Fibroblast of lung (primary cell): ENCODE measurements at regions not wholly inside any gene's neighbourhood (a gene's known extent, or its start where the extent isn't known, plus 50 kb on each side); places are given as distances from the start of the nearest gene placed in this dataset.
"Not testable (repeated sequence)": the region's sequence is repeated elsewhere in the genome, so short reads cannot be mapped to it uniquely, and the experiment has no call there.

Experiments used
- DNase-seq, 2 donors: peaks; one replicate each; pipeline versions ENCODE4 v3.0.0 to v3.0.0-alpha.2; 2010; ENCODE audit warnings: low read depth in 2 of 2
- H2AFZ ChIP-seq: 2 replicates; pipeline ENCODE4 v1.5.1; 2012; ENCODE audit warnings: low read length, control low read depth, inconsistent platforms
- H3K27ac ChIP-seq: 2 replicates; pipeline ENCODE4 v1.5.1; 2011; ENCODE audit warnings: low read length, control low read depth; ENCODE audit not compliant: insufficient read depth
- H3K27me3 ChIP-seq: 2 replicates; pipeline ENCODE4 v1.5.1; 2011; ENCODE audit warnings: mild to moderate bottlenecking, low read length; ENCODE audit not compliant: control insufficient read depth, insufficient read depth
- H3K36me3 ChIP-seq: 2 replicates; pipeline ENCODE4 v1.5.1; 2011; ENCODE audit warnings: low read length; ENCODE audit not compliant: control insufficient read depth, insufficient read depth
- H3K4me1 ChIP-seq: 2 replicates; pipeline ENCODE4 v1.5.1; 2011; ENCODE audit warnings: low read length; ENCODE audit not compliant: control insufficient read depth, insufficient read depth; ENCODE audit errors: extremely low read depth
- H3K4me2 ChIP-seq: 2 replicates; pipeline ENCODE4 v1.5.1; 2011; ENCODE audit warnings: low read length, control low read depth; ENCODE audit not compliant: insufficient read depth; ENCODE audit errors: extremely low read depth
- H3K4me3 ChIP-seq, 4 experiments: fragments of 200-600 bp in 1 of 4; sonication (generic) in 1 of 4; replicated peaks in 1 of 4; 2 replicates each; pipeline ENCODE4 v1.5.1; 2011 to 2016; ENCODE audit warnings: low read length in 4 of 4, low read depth in 3 of 4, mild to moderate bottlenecking in 3 of 4, control low read depth in 2 of 4, inconsistent platforms in 1 of 4, mixed read lengths in 1 of 4; ENCODE audit not compliant: insufficient read depth in 1 of 4; ENCODE audit errors: control extremely low read depth in 1 of 4
- H3K79me2 ChIP-seq: 2 replicates; pipeline ENCODE4 v1.5.1; 2012; ENCODE audit warnings: mild to moderate bottlenecking, low read length, inconsistent platforms; ENCODE audit not compliant: control insufficient read depth, insufficient read depth
- H3K9ac ChIP-seq: 2 replicates; pipeline ENCODE4 v1.5.1; 2011; ENCODE audit warnings: mild to moderate bottlenecking, low read length, control low read depth; ENCODE audit not compliant: insufficient read depth
- H3K9me3 ChIP-seq: 2 replicates; pipeline ENCODE4 v1.5.1; 2012; ENCODE audit warnings: low read depth, low read length; ENCODE audit not compliant: control insufficient read depth, insufficient read depth
- H4K20me1 ChIP-seq: 2 replicates; pipeline ENCODE4 v1.5.1; 2011; ENCODE audit warnings: low read length; ENCODE audit not compliant: control insufficient read depth, insufficient read depth; ENCODE audit errors: extremely low read depth
- TF ChIP-seq, protein P1 (sequence below), 2 donors: IDR thresholded peaks in 1 of 2; conservative IDR thresholded peaks in 1 of 2; 1 replicate in 1 of 2; 2 replicates in 1 of 2; pipeline ENCODE4 v1.5.1; 2011 to 2012; ENCODE audit warnings: low read length in 2 of 2, control low read depth in 1 of 2, inconsistent platforms in 1 of 2, low read depth in 1 of 2, mild to moderate bottlenecking in 1 of 2

DNA sequence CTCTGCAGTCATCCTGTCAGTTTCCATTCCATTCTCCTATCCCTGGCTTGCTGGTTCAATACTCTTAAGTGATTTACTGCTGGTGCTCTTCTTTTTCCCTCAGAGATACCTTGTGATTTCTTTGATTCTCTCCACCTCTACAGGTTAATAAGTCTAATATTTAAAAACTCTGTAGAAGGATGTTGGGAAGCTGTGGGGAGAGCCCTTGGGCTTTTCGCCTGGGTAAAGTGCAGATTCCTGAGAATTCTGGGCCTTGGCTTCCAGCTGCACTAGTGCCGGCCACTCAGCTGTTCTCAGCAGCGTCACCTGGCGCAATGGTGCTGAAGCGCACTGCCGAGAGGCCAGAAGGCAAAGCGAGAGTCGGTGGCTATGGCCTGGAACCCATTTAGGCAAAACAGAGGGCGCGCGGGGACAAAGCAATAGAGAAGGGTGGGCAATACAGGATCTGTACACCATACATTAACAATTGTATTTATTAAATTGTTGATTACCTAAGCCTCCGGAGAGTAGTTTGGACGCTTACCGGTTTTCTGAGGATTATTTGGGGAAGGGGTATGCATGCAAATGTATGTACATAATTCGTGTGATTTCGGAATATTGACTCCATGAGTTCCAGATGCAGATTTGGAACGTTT lies 130.3 kb downstream of the PPIAL4A start:
- not testable (repeated sequence) for H3K9me3 ChIP-seq, H4K20me1 ChIP-seq, H3K79me2 ChIP-seq, H2AFZ ChIP-seq, H3K27ac ChIP-seq, H3K4me1 ChIP-seq, H3K27me3 ChIP-seq, DNase-seq, H3K36me3 ChIP-seq, H3K9ac ChIP-seq, H3K4me2 ChIP-seq
- peak overlapping the region in 1 of 4 experiments; percentile 25 for H3K4me3 ChIP-seq
- TF ChIP-seq, protein P1, sequence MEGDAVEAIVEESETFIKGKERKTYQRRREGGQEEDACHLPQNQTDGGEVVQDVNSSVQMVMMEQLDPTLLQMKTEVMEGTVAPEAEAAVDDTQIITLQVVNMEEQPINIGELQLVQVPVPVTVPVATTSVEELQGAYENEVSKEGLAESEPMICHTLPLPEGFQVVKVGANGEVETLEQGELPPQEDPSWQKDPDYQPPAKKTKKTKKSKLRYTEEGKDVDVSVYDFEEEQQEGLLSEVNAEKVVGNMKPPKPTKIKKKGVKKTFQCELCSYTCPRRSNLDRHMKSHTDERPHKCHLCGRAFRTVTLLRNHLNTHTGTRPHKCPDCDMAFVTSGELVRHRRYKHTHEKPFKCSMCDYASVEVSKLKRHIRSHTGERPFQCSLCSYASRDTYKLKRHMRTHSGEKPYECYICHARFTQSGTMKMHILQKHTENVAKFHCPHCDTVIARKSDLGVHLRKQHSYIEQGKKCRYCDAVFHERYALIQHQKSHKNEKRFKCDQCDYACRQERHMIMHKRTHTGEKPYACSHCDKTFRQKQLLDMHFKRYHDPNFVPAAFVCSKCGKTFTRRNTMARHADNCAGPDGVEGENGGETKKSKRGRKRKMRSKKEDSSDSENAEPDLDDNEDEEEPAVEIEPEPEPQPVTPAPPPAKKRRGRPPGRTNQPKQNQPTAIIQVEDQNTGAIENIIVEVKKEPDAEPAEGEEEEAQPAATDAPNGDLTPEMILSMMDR (conservative IDR thresholded peaks at IDR 0.05 in 1 of 2, IDR thresholded peaks at IDR 0.05 in 1 of 2; ENCODE audit: low read depth in 1 of 2, low read length in 2 of 2) = peak in 1 of 2 donors; percentile 11

DNA sequence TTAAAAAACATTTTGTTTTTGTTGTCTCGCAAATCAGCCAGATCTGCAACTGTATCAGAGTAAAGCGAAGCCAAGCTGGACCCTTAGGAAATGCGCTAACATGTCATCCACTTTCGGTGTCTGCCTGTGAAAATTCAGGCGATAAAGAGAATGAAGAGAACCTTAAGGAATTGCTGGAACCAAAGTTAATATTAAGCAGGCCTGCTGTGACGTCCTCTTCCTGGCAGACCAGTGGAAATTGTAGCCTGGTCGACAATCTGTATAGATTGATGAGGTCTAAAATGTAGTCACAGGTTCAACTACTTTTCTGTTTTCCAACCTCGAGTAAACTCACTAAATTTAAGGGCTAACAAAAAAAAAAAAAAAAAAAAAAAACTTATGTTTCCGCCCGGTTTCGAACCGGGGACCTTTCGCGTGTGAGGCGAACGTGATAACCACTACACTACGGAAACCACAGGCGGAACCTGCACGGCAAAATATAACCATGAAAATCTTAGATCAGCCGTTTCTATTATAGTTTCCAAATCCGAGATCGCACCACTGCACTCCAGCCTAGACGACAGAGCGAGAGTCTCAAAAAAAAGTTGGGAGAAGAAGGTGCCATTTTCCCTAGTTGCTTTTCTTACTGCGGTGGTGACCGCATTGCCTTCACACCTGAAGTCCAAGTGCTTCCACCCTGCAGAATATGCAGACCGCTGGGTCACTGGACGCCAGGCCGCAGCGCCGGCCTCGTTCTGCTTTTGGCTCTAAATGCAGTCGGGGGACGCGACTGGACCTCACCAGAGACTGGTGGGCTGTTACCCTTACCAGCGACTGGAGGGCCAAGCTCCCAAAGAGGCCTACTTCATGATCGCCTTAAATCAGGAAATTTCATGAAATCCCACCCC lies 131.0 kb downstream of the PPIAL4A start:
- peak; percentile 34 to 66 for DNase-seq
- H2AFZ ChIP-seq, H3K27me3 ChIP-seq, H3K36me3 ChIP-seq, H4K20me1 ChIP-seq, H3K79me2 ChIP-seq, H3K4me1 ChIP-seq, H3K9me3 ChIP-seq, H3K27ac ChIP-seq, H3K4me2 ChIP-seq, H3K9ac ChIP-seq: not testable (repeated sequence)
- peak overlapping the region in 2 of 4 experiments; percentile 42 to 45 for H3K4me3 ChIP-seq

DNA sequence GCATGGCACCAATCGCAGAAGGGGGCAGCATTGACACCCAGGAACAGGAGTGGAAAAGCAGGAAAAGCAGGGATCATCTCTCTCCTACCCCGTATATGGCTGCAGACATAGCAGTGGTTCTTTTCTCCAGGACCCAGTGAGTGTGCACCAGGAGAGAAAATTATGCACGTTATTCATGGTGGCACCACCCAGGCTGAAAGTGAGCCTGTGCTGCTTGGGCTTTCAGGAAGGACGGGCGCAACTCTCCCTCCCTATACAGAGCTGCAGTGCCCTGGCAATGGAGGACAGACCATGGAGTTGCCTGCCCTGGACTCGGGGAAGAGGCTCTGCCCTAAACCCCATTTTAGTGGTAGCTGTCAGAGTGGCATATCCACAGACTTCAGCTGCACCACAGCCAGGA lies 132.1 kb downstream of the PPIAL4A start:
- not testable (repeated sequence) for H3K4me3 ChIP-seq, H3K27me3 ChIP-seq, DNase-seq, H3K27ac ChIP-seq, H2AFZ ChIP-seq, H4K20me1 ChIP-seq, H3K9ac ChIP-seq, H3K79me2 ChIP-seq, H3K9me3 ChIP-seq, H3K4me2 ChIP-seq, H3K36me3 ChIP-seq, H3K4me1 ChIP-seq

DNA sequence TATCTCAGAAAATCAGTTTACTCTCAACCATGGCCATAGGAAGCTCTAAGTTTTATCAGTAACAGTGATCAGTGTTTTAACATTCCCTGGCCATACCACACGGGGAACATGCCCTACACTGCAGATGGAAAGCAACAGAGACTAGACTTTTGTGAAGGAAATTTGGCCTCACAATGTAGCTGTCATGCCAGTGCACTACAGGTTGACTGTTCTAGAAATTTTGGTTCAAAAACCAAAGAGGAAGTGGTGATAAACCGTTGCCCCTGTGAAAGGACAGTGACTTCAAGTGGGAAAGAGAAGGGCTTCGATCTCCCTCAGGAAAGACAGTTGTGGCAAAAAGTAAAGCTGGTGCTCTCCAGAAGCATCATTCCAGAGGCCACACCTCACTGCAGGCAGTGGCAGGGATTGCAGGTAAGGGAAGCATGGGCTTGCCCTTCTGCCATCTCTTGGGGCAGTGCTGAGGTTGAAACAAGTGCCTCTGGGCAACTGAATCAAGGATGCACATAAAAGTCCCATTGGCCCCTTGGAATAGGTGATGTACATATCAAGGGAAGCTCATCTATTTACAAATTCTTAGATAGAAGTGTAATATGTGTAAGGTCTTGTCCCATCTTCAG lies 143.4 kb downstream of the PPIAL4A start:
- DNase-seq = not testable (repeated sequence)

DNA sequence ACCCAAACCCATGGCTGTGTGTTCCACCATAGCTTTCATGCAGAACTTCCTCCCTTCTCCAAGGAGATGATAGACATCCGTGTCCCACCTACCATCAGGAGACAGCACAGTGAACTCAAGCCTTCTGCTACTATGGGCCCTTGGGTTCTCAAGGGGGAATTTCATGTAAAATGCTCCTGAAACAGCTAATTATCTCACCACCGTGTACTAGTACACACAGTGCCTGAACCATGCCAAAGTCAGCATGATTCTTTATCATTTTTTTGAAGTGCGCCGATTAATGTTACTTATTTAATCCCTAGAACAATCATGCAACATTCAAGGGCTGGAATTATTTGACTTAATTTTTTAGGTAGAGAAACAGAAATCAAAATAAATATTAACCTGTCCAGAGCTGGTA lies 147.2 kb downstream of the PPIAL4A start:
- not testable (repeated sequence) for H4K20me1 ChIP-seq, H3K79me2 ChIP-seq, H3K4me3 ChIP-seq, H3K27me3 ChIP-seq, H3K9me3 ChIP-seq, H3K4me2 ChIP-seq, DNase-seq, H3K9ac ChIP-seq, H3K27ac ChIP-seq, H3K36me3 ChIP-seq, H3K4me1 ChIP-seq, H2AFZ ChIP-seq

More for the DNA sequence above, 143.4 kb downstream of the PPIAL4A start:
- not testable (repeated sequence) for H3K4me2 ChIP-seq, H3K79me2 ChIP-seq, H2AFZ ChIP-seq, H4K20me1 ChIP-seq, H3K4me1 ChIP-seq, H3K27me3 ChIP-seq, H3K9me3 ChIP-seq, H3K27ac ChIP-seq, H3K9ac ChIP-seq, H3K4me3 ChIP-seq, H3K36me3 ChIP-seq

DNA sequence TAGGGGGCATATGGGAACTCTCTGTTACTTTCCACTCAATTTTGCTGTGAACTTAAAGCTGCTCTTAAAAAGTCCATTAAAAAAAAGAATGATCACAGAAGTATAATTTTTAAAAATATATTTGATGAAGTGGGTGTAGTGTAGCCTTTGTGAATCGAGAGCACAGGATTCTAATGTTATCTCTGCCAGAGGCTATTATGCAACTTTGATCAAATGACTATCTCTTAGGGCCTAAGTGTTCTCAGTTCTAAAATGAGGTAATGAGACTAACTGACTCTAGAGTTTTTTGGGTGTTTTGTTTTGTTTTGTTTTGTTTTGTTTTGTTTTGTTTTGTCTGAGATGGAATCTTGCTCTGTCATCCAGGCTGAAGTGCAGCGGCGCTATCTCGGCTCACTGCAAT lies 143.2 kb downstream of the FAM72B start:
- H3K79me2 ChIP-seq, DNase-seq, H2AFZ ChIP-seq, H3K9ac ChIP-seq, H3K36me3 ChIP-seq, H3K9me3 ChIP-seq, H3K4me1 ChIP-seq, H3K27ac ChIP-seq, H3K4me2 ChIP-seq, H3K27me3 ChIP-seq, H3K4me3 ChIP-seq, H4K20me1 ChIP-seq: not testable (repeated sequence)
